Fibroblast of lung (primary cell): ENCODE measurements at regions not wholly inside any gene's neighbourhood (a gene's known extent, or its start where the extent isn't known, plus 50 kb on each side); places are given as distances from the start of the nearest gene placed in this dataset.

Experiments
- DNase-seq, 2 donors: peaks; one replicate each; pipeline versions ENCODE4 v3.0.0 to v3.0.0-alpha.2; 2010; ENCODE audit warnings: low read depth in 2 of 2
- H2AFZ ChIP-seq: 2 replicates; pipeline ENCODE4 v1.5.1; 2012; ENCODE audit warnings: low read length, control low read depth, inconsistent platforms
- H3K27ac ChIP-seq: 2 replicates; pipeline ENCODE4 v1.5.1; 2011; ENCODE audit warnings: low read length, control low read depth; ENCODE audit not compliant: insufficient read depth
- H3K27me3 ChIP-seq: 2 replicates; pipeline ENCODE4 v1.5.1; 2011; ENCODE audit warnings: mild to moderate bottlenecking, low read length; ENCODE audit not compliant: control insufficient read depth, insufficient read depth
- H3K36me3 ChIP-seq: 2 replicates; pipeline ENCODE4 v1.5.1; 2011; ENCODE audit warnings: low read length; ENCODE audit not compliant: control insufficient read depth, insufficient read depth
- H3K4me1 ChIP-seq: 2 replicates; pipeline ENCODE4 v1.5.1; 2011; ENCODE audit warnings: low read length; ENCODE audit not compliant: control insufficient read depth, insufficient read depth; ENCODE audit errors: extremely low read depth
- H3K4me2 ChIP-seq: 2 replicates; pipeline ENCODE4 v1.5.1; 2011; ENCODE audit warnings: low read length, control low read depth; ENCODE audit not compliant: insufficient read depth; ENCODE audit errors: extremely low read depth
- H3K4me3 ChIP-seq, 4 experiments: fragments of 200-600 bp in 1 of 4; sonication (generic) in 1 of 4; replicated peaks in 1 of 4; 2 replicates each; pipeline ENCODE4 v1.5.1; 2011 to 2016; ENCODE audit warnings: low read length in 4 of 4, low read depth in 3 of 4, mild to moderate bottlenecking in 3 of 4, control low read depth in 2 of 4, inconsistent platforms in 1 of 4, mixed read lengths in 1 of 4; ENCODE audit not compliant: insufficient read depth in 1 of 4; ENCODE audit errors: control extremely low read depth in 1 of 4
- H3K79me2 ChIP-seq: 2 replicates; pipeline ENCODE4 v1.5.1; 2012; ENCODE audit warnings: mild to moderate bottlenecking, low read length, inconsistent platforms; ENCODE audit not compliant: control insufficient read depth, insufficient read depth
- H3K9ac ChIP-seq: 2 replicates; pipeline ENCODE4 v1.5.1; 2011; ENCODE audit warnings: mild to moderate bottlenecking, low read length, control low read depth; ENCODE audit not compliant: insufficient read depth
- H3K9me3 ChIP-seq: 2 replicates; pipeline ENCODE4 v1.5.1; 2012; ENCODE audit warnings: low read depth, low read length; ENCODE audit not compliant: control insufficient read depth, insufficient read depth
- H4K20me1 ChIP-seq: 2 replicates; pipeline ENCODE4 v1.5.1; 2011; ENCODE audit warnings: low read length; ENCODE audit not compliant: control insufficient read depth, insufficient read depth; ENCODE audit errors: extremely low read depth
- CTCF ChIP-seq, 2 donors: IDR thresholded peaks in 1 of 2; conservative IDR thresholded peaks in 1 of 2; 1 replicate in 1 of 2; 2 replicates in 1 of 2; pipeline ENCODE4 v1.5.1; 2011 to 2012; ENCODE audit warnings: low read length in 2 of 2, control low read depth in 1 of 2, inconsistent platforms in 1 of 2, low read depth in 1 of 2, mild to moderate bottlenecking in 1 of 2
- EZH2 ChIP-seq: IDR thresholded peaks from 2 replicates; pipeline ENCODE4 v1.5.1; 2012; ENCODE audit warnings: low read length, control low read depth, mild to moderate bottlenecking; ENCODE audit errors: missing control alignments

- Histone ChIP-seq H3K4me2 (no peak overlapping the region), H3K4me1 (no peaks in the 10 kb centered on the region), H3K9me3 (no peaks in the 10 kb centered on the region), H3K27ac (no peak overlapping the region), H3K36me3 (no peaks in the 10 kb centered on the region), H2AFZ (no peak overlapping the region), H3K79me2 (no peaks in the 10 kb centered on the region), H4K20me1 (no peaks in the 10 kb centered on the region), H3K9ac (no peak overlapping the region), H3K4me3 (no peak overlapping the region), H3K27me3 (no peaks in the 10 kb centered on the region)
- TF ChIP-seq EZH2 (no peak), CTCF (conservative IDR thresholded peaks at IDR 0.05 in 1 of 2, IDR thresholded peaks at IDR 0.05 in 1 of 2; ENCODE audit: low read depth in 1 of 2, low read length in 2 of 2) (no peak)
- DNase-seq = no peak
Observed at GRCh38 chr18:1982056-1982455, 589.2 kb downstream of the METTL4 start.

- H3K4me3 ChIP-seq = no peak overlapping the region
Observed at GRCh38 chr18:1983746-1984515, 587.4 kb downstream of the METTL4 start.

GRCh38 chr18:1993866-1994265 is 577.4 kb downstream of the METTL4 start:
- DNase-seq = no peak
- Histone ChIP-seq H3K4me3 (no peak overlapping the region), H3K27me3 (no peaks in the 10 kb centered on the region), H3K36me3 (no peaks in the 10 kb centered on the region), H3K4me2 (no peak overlapping the region), H3K4me1 (no peaks in the 10 kb centered on the region), H3K9ac (no peak overlapping the region), H3K9me3 (no peaks in the 10 kb centered on the region), H3K79me2 (no peaks in the 10 kb centered on the region), H3K27ac (no peak overlapping the region), H2AFZ (no peak overlapping the region), H4K20me1 (no peaks in the 10 kb centered on the region)
- no peak for TF ChIP-seq CTCF (conservative IDR thresholded peaks at IDR 0.05 in 1 of 2, IDR thresholded peaks at IDR 0.05 in 1 of 2; ENCODE audit: low read depth in 1 of 2, low read length in 2 of 2)
- no peak for TF ChIP-seq EZH2

More at GRCh38 chr18:1983746-1984515, 587.4 kb downstream of the METTL4 start:
- Histone ChIP-seq H3K4me1 (no peaks in the 10 kb centered on the region), H3K36me3 (no peaks in the 10 kb centered on the region), H4K20me1 (no peaks in the 10 kb centered on the region), H2AFZ (no peak overlapping the region), H3K9me3 (no peaks in the 10 kb centered on the region), H3K27ac (no peak overlapping the region), H3K9ac (no peak overlapping the region), H3K4me2 (no peak overlapping the region), H3K79me2 (no peaks in the 10 kb centered on the region), H3K27me3 (no peaks in the 10 kb centered on the region)
- TF ChIP-seq CTCF (conservative IDR thresholded peaks at IDR 0.05 in 1 of 2, IDR thresholded peaks at IDR 0.05 in 1 of 2; ENCODE audit: low read depth in 1 of 2, low read length in 2 of 2) (no peak), EZH2 (no peak)
- no peak for DNase-seq
